ENCODE measurements at regions not wholly inside any gene's neighbourhood (a gene's known extent, or its start where the extent isn't known, plus 50 kb on each side); places are given as distances from the start of the nearest gene placed in this dataset.

- H3K27me3 ChIP-seq (ENCODE audit: insufficient read depth, low read length, poor library complexity, severe bottlenecking): no peaks in the 10 kb centered on the region
- H3K9me3 ChIP-seq (ENCODE audit: insufficient read depth, low read depth, low read length): no peaks in the 10 kb centered on the region
- H3K79me2 ChIP-seq (ENCODE audit: insufficient read depth, low read length): no peaks in the 10 kb centered on the region
- H3K4me1 ChIP-seq (ENCODE audit: insufficient read depth, low read length, poor library complexity, severe bottlenecking): no peaks in the 10 kb centered on the region
- no peak overlapping the region for H3K4me2 ChIP-seq (ENCODE audit: low read depth, low read length, poor library complexity, severe bottlenecking)
- H3K36me3 ChIP-seq (ENCODE audit: insufficient read depth, low read length): no peaks in the 10 kb centered on the region
- TF ChIP-seq CTCF (conservative IDR thresholded peaks at IDR 0.05; ENCODE audit: low read length): no peak
- TF ChIP-seq EZH2phosphoT487 (IDR thresholded peaks at IDR 0.05; ENCODE audit: borderline replicate concordance): no peak
- no peaks in the 10 kb centered on the region for H3K9me2 ChIP-seq (replicated peaks; ENCODE audit: low read depth, low read length)
- H3F3A ChIP-seq (ENCODE audit: low read depth): no peaks in the 10 kb centered on the region
- no peak overlapping the region for H2AFZ ChIP-seq (ENCODE audit: low read length)
- no peak overlapping the region for H3K9ac ChIP-seq (ENCODE audit: low read depth, low read length, poor library complexity, severe bottlenecking)
- no peak overlapping the region for H3K4me3 ChIP-seq (ENCODE audit: low read length, poor library complexity, severe bottlenecking)
- H4K20me1 ChIP-seq (ENCODE audit: insufficient read depth, low read length, poor library complexity, severe bottlenecking): no peaks in the 10 kb centered on the region
These were observed 153.9 kb upstream of the SPAG17 start for GRCh38 chr1:118338936-118339335.

- Histone ChIP-seq H2AFZ (ENCODE audit: low read length) (no peak overlapping the region), H3K79me2 (ENCODE audit: insufficient read depth, low read length) (no peaks in the 10 kb centered on the region), H3K27me3 (ENCODE audit: insufficient read depth, low read length, poor library complexity, severe bottlenecking) (no peaks in the 10 kb centered on the region), H3F3A (ENCODE audit: low read depth) (no peaks in the 10 kb centered on the region), H3K4me1 (ENCODE audit: insufficient read depth, low read length, poor library complexity, severe bottlenecking) (no peaks in the 10 kb centered on the region), H4K20me1 (ENCODE audit: insufficient read depth, low read length, poor library complexity, severe bottlenecking) (no peaks in the 10 kb centered on the region), H3K4me2 (ENCODE audit: low read depth, low read length, poor library complexity, severe bottlenecking) (no peak overlapping the region), H3K9me2 (replicated peaks; ENCODE audit: low read depth, low read length) (no peaks in the 10 kb centered on the region), H3K9me3 (ENCODE audit: insufficient read depth, low read depth, low read length) (no peaks in the 10 kb centered on the region), H3K36me3 (ENCODE audit: insufficient read depth, low read length) (no peaks in the 10 kb centered on the region), H3K4me3 (ENCODE audit: low read length, poor library complexity, severe bottlenecking) (no peak overlapping the region), H3K9ac (ENCODE audit: low read depth, low read length, poor library complexity, severe bottlenecking) (no peak overlapping the region)
- TF ChIP-seq CTCF (conservative IDR thresholded peaks at IDR 0.05; ENCODE audit: low read length): no peak
- no peak for TF ChIP-seq EZH2phosphoT487 (IDR thresholded peaks at IDR 0.05; ENCODE audit: borderline replicate concordance)
These were observed 152.3 kb upstream of the SPAG17 start for GRCh38 chr1:118337346-118337745.

GRCh38 chr1:118335331-118335732 lies 150.3 kb upstream of the SPAG17 start:
- Histone ChIP-seq H3K79me2 (ENCODE audit: insufficient read depth, low read length) (no peaks in the 10 kb centered on the region), H2AFZ (ENCODE audit: low read length) (no peak overlapping the region), H3F3A (ENCODE audit: low read depth) (no peaks in the 10 kb centered on the region), H3K27me3 (ENCODE audit: insufficient read depth, low read length, poor library complexity, severe bottlenecking) (no peaks in the 10 kb centered on the region), H3K4me2 (ENCODE audit: low read depth, low read length, poor library complexity, severe bottlenecking) (no peak overlapping the region), H3K4me3 (ENCODE audit: low read length, poor library complexity, severe bottlenecking) (no peak overlapping the region), H3K9ac (ENCODE audit: low read depth, low read length, poor library complexity, severe bottlenecking) (no peak overlapping the region), H4K20me1 (ENCODE audit: insufficient read depth, low read length, poor library complexity, severe bottlenecking) (no peaks in the 10 kb centered on the region), H3K9me3 (ENCODE audit: insufficient read depth, low read depth, low read length) (no peaks in the 10 kb centered on the region), H3K4me1 (ENCODE audit: insufficient read depth, low read length, poor library complexity, severe bottlenecking) (no peaks in the 10 kb centered on the region), H3K9me2 (replicated peaks; ENCODE audit: low read depth, low read length) (no peaks in the 10 kb centered on the region), H3K36me3 (ENCODE audit: insufficient read depth, low read length) (no peaks in the 10 kb centered on the region)
- TF ChIP-seq EZH2phosphoT487 (IDR thresholded peaks at IDR 0.05; ENCODE audit: borderline replicate concordance) (no peak), CTCF (conservative IDR thresholded peaks at IDR 0.05; ENCODE audit: low read length) (no peak)

All from Loucy (cell line).